ENCODE measurements at regions not wholly inside any gene's neighbourhood (a gene's known extent, or its start where the extent isn't known, plus 50 kb on each side); places are given as distances from the start of the nearest gene placed in this dataset.
"Not testable (repeated sequence)": the region's sequence is repeated elsewhere in the genome, so short reads cannot be mapped to it uniquely, and the experiment has no call there.

DNA sequence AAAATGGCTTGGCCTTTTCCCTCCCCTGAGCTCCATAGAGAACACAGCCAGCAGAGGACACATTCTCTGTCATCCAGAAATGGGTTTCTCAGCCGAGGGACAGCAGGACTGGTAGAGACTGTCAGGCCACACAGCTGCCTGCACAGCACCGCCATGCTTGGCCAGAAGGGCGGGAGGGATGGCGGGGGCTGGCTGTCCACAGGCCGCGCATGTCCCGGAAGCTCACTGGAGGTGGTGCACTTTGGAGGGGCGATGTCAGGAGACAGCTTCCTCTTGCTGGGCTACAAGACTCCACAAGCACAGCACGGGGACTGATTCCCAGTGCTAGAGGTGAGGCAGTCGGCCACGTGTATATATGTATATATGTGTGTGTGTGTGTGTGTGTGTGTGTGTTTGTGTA lies 125.3 kb downstream of the GOLGA6L4 start:
- not testable (repeated sequence) for DNase-seq (ENCODE audit: low read depth); H3K4me3 ChIP-seq (ENCODE audit: low read depth, low read length)

DNA sequence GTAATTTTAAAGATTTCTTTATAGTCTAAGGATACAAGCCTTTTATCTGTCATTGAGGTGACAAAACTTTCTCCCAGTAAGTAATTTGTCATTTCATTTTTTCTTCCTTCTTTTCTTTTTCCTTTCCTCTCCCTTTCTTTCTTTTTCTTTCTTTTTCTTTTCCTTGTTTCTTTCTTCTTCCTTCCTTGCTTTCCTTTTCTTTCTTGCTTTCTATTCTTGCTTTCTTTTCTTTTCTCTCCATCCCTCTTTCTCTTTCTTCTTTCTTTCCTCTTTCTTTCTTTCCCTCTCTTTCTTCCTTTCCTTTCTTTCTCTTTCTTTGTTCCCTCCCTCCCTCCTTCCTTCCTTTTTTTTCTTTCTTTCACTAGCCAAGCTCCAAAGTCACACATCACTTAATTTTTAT lies 148.8 kb downstream of the GOLGA6L4 start:
- H3K4me3 ChIP-seq (ENCODE audit: low read depth, low read length); DNase-seq (ENCODE audit: low read depth): not testable (repeated sequence)

DNA sequence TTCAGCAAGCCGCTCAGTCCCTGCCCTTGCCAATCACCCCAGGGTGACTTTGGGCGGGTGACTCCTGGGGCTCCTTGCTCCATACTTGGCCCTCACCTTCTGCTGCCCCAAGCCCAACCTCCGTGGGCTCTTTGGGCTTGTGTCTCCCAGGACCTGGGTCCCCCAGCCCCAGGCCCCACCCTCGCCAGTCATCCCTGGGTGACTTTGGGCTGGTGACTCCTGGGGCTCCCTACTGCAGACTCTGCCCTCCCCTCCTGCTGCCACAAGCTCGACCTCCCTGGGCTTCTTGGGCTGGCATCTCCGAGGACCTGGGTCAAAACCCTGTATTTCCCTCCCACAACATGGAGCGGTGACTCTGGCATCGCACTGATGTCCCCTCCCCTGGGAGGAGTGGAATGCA lies 151.5 kb downstream of the GOLGA6L4 start:
- TF ChIP-seq, protein P1, sequence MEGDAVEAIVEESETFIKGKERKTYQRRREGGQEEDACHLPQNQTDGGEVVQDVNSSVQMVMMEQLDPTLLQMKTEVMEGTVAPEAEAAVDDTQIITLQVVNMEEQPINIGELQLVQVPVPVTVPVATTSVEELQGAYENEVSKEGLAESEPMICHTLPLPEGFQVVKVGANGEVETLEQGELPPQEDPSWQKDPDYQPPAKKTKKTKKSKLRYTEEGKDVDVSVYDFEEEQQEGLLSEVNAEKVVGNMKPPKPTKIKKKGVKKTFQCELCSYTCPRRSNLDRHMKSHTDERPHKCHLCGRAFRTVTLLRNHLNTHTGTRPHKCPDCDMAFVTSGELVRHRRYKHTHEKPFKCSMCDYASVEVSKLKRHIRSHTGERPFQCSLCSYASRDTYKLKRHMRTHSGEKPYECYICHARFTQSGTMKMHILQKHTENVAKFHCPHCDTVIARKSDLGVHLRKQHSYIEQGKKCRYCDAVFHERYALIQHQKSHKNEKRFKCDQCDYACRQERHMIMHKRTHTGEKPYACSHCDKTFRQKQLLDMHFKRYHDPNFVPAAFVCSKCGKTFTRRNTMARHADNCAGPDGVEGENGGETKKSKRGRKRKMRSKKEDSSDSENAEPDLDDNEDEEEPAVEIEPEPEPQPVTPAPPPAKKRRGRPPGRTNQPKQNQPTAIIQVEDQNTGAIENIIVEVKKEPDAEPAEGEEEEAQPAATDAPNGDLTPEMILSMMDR (conservative IDR thresholded peaks at IDR 0.05; ENCODE audit: low read depth, low read length), result no peak
- no peak overlapping the region for H3K4me3 ChIP-seq (ENCODE audit: low read depth, low read length)
- no peak for DNase-seq (ENCODE audit: low read depth)

DNA sequence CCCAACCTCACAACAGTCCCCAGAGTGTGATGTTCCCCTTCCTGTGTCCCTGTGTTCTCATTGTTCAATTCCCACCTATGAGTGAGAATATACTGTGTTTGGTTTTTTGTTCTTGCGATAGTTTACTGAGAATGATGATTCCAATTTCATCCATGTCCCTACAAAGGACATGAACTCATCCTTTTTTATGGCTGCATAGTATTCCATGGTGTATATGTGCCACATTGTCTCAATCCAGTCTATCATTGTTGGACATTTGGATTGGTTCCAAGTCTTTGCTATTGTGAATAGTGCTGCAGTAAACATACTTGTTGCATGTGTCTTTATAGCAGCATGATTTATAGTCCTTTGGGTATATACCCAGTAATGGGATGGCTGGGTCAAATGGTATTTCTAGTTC lies 152.6 kb downstream of the GOLGA6L4 start:
- not testable (repeated sequence) for DNase-seq (ENCODE audit: low read depth); H3K4me3 ChIP-seq (ENCODE audit: low read depth, low read length)

DNA sequence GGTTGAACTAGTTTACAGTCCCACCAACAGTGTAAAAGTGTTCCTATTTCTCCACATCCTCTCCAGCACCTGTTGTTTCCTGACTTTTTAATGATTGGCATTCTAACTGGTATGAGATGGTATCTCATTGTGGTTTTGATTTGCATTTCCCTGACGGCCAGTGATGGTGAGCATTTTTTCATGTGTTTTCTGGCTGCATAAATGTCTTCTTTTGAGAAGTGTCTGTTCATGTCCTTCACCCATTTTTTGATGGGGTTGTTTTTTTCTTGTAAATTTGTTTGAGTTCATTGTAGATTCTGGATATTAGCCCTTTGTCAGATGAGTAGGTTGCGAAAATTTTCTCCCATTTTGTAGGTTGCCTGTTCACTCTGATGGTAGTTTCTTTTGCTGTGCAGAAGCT lies 153.1 kb downstream of the GOLGA6L4 start:
- not testable (repeated sequence) for H3K4me3 ChIP-seq (ENCODE audit: low read depth, low read length); DNase-seq (ENCODE audit: low read depth)

DNA sequence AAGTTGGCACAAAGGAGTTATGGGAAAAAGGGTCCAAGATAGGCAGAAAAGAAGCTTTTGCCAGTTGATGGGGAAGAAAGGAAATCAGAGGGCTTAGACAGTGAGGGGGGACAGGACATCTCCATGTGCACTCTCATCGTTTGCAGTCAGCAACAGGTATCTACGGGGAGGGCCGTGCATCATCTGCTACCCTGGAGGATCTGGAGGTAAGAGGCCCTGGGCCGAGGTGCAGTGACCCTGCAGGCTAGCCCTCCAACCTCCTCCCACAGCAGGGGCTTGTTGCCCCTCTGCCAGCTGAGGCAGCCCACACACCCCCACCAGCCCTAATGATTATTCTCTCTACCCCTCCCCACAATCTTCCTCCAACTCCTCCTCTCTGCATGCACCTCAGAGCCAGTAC lies 154.8 kb downstream of the GOLGA6L4 start:
- DNase-seq (ENCODE audit: low read depth); H3K4me3 ChIP-seq (ENCODE audit: low read depth, low read length): not testable (repeated sequence)

DNA sequence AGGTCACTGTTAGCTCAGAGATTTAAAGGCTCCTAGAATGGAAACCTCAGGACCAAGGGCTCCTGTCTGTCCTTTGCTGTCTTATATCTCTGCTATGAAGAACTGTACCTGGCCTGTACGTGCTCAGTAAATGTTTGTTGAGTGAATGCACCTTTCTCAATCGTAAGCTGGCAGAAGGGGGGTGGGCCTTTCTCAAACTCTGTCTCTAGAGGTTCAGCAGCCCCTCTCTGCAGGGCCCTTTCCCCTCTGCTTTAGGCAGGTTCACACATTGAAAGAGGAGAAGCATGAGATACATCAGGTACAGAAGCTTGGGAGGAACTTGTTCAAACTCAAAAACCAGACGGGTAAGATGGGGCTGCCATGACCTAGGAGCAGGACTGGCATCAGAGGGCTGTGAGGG lies 155.6 kb downstream of the GOLGA6L4 start:
- no peak for DNase-seq (ENCODE audit: low read depth)
- no peak overlapping the region for H3K4me3 ChIP-seq (ENCODE audit: low read depth, low read length)
- TF ChIP-seq, protein P1 (conservative IDR thresholded peaks at IDR 0.05; ENCODE audit: low read depth, low read length), result no peak

DNA sequence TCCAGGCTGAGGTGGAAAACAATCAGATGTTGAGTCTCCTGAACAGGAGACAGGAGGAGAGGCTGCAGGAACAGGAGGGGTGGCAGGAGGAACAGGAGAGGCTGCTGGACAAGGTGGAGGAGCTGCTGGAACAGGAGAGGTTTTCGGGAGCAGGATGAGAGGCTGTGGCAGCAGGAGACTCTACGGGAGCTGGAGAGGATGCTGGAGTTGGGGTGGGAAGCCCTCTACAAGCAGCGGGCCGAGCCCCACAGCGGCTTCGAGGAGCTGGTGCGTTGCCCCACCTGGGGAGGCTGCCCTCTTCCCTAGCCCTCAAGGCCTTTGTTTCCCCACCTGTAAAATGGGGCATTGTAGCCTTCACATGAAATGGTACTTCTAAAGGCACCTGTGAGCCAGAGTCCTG lies 156.4 kb downstream of the GOLGA6L4 start:
- not testable (repeated sequence) for DNase-seq (ENCODE audit: low read depth); H3K4me3 ChIP-seq (ENCODE audit: low read depth, low read length)

DNA sequence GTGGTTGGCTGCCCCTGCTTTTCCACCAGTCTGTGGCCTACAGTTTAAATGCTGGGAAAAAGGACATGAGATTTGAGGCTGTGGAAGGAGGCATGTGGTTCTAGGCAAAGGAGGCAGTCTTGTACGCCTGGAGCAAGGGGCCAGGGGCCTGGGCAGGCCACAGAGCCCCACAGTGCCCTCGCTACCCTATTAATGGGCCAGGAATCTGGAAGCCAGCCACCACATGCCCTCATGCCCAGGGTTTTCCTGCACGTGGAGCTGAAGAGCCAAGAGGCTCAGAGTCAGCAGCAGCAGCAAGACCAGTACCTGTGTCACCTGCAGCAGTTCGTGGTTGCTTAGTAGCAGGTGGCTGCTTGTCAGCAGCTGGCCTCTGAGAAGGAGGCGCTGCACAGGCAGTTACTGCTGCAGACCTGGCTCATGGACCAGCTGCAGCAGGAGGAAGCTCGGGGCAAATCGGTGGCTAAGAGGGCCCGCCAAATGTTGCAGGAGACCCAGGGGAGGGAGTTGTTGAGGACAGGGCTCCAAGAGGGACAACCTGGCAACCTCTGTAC lies 157.9 kb downstream of the GOLGA6L4 start:
- not testable (repeated sequence) for DNase-seq (ENCODE audit: low read depth)

DNA sequence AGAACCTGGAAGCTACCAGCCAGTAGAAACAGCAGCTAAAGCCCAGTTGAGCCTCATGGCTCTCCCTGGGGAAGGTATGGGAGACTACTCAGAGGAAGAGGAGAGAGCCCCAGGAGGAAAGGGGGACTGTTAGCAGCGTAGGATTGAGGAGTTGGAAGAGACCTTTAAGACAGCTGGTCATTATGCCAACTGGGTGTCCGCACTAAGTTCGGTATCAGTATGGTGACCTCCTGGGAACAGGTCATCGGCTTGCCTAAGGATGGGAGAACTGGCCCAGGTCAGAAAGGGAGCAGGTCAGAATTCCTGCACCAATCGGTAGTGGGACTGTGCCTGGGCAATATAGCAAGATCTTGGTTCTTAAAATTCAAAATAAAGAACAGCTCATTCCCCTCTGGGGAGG lies 158.4 kb downstream of the GOLGA6L4 start:
- H3K4me3 ChIP-seq (ENCODE audit: low read depth, low read length), result not testable (repeated sequence)

More for the DNA sequence above, 157.9 kb downstream of the GOLGA6L4 start:
- not testable (repeated sequence) for H3K4me3 ChIP-seq (ENCODE audit: low read depth, low read length)

DNA sequence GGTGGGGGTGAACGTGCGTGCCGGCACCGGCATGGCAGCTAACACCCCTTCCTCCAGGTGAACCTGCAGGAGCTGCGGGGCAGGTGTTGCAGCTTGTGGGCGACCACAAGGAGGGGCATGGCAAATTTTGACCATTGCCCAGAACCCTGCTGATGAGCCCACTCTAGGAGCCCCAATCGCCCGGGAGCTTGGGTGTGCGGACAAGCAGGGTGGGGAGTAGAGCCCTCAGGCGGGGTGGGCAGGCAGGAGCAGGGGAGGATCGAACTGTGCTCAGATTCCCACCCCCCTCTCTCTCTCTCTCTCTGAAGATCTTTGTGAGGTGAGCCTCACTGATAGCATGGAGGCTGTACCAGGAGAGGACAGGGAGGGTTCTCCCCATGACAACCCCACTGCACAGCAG lies 159.8 kb downstream of the GOLGA6L4 start:
- DNase-seq (ENCODE audit: low read depth); H3K4me3 ChIP-seq (ENCODE audit: low read depth, low read length): not testable (repeated sequence)

More for the DNA sequence above, 158.4 kb downstream of the GOLGA6L4 start:
- not testable (repeated sequence) for DNase-seq (ENCODE audit: low read depth)

DNA sequence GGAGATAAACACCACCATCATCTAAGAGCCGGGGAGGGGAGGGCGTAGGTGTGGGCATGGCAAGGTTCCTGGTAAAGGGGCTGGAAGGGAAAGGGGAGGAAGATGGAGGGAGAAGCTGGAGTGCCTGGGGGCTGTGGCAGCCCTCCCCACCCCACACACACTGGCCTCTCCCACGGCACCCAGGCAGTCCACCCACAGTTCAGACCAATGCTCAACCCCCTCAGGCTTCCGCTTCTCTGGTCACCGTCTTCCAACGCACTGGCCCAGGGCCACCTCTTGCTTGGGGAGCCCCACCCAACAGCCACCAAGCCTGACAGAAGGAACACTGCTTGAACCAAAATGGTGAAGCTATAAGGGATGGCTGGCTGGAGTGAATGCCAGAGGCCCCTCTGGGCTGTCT lies 160.3 kb downstream of the GOLGA6L4 start:
- not testable (repeated sequence) for H3K4me3 ChIP-seq (ENCODE audit: low read depth, low read length); DNase-seq (ENCODE audit: low read depth)

DNA sequence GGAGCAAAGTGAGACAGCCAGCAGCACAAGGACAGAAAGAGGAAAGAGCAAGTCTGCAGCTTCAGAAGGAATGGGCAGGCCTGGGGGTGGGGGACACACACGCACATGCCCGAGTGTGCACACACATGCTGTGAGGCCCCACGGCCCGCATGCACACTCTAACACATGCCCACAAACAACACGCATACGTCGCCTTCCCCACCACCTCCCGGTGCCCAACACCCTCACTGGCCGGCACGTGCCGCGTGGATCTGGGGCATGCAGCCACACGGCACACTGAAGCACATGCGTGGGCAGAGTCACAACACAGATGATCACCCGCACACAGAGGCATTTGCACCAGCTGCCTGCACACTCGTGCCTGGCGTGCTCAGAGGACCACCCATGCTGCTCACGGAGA lies 161.5 kb downstream of the GOLGA6L4 start:
- DNase-seq (ENCODE audit: low read depth); H3K4me3 ChIP-seq (ENCODE audit: low read depth, low read length): not testable (repeated sequence)

DNA sequence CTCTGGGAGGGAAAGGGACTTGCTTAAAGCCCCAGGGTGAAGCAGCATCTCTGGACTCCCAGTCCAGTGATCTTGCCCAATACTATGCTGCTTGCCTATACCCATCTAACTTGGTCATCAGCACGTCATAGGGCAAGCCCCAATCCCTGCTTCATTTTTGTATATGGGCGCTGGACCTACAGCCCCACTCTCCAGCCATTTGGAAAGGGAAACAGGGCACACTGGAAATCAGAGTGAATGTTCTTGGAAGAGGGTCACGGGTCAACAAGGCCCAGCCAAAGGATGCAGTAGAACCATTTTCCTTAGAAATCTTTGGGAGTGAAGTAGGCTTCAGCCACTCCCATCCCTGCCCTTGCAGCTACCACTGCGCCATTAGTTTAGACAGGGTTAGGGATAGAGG lies 162.5 kb downstream of the GOLGA6L4 start:
- not testable (repeated sequence) for DNase-seq (ENCODE audit: low read depth); H3K4me3 ChIP-seq (ENCODE audit: low read depth, low read length)

Data from choroid plexus epithelial cell (primary cell).